Activated CD8-positive, alpha-beta T cell treated with anti-CD3 and anti-CD28 coated beads for 36 hours (primary cell): ENCODE measurements at regions not wholly inside any gene's neighbourhood (a gene's known extent, or its start where the extent isn't known, plus 50 kb on each side); places are given as distances from the start of the nearest gene placed in this dataset.

ENCODE experiments used
- ATAC-seq: fragments of 200-7000 bp; cut with Tn5 transposase; one replicate; pipeline ENCODE4 v1.10.0; 2021; ENCODE audit warnings: mild to moderate bottlenecking, moderate library complexity
- CTCF ChIA-PET: fragments of 350-600 bp; sonication (Branson Sonifier 250); formaldehyde crosslinking; loops from one replicate; lab custom pipeline; 2021; ENCODE audit warnings: antibody characterized with exemption; lab: Charles Lee
- POLR2A ChIA-PET: fragments of 350-600 bp; sonication (Branson Sonifier 250); formaldehyde crosslinking; loops from one replicate; lab custom pipeline; 2021; ENCODE audit warnings: antibody characterized with exemption; lab: Charles Lee
- DNase-seq: peaks from one replicate; pipeline ENCODE4 v3.0.0-alpha.2; 2020
- H3K27ac Mint-ChIP-seq: one replicate; pipeline ENCODE4 v1.8.0; 2021; ENCODE audit warnings: mild to moderate bottlenecking, mixed read lengths
- H3K27me3 Mint-ChIP-seq: one replicate; pipeline ENCODE4 v1.8.0; 2021; ENCODE audit warnings: mixed read lengths
- H3K36me3 Mint-ChIP-seq: one replicate; pipeline ENCODE4 v1.8.0; 2021; ENCODE audit warnings: low read depth, mixed read lengths
- H3K4me1 Mint-ChIP-seq: one replicate; pipeline ENCODE4 v1.8.0; 2021; ENCODE audit warnings: low read depth, mixed read lengths
- H3K4me3 Mint-ChIP-seq: one replicate; pipeline ENCODE4 v1.8.0; 2021; ENCODE audit warnings: mild to moderate bottlenecking, moderate library complexity, mixed read lengths
- H3K9me3 Mint-ChIP-seq: one replicate; pipeline ENCODE4 v1.8.0; 2021; ENCODE audit warnings: mixed read lengths
- CTCF ChIP-seq: fragments of 200-600 bp; IDR thresholded peaks from one replicate; pipeline ENCODE4 v1.8.0; 2022; ENCODE audit warnings: antibody characterized with exemption, mild to moderate bottlenecking
- intact Hi-C: fragments of 100-400 bp; cut with micrococcal nuclease; formaldehyde crosslinking; loops from one replicate; pipeline ENCODE4 v1.10.0; 2022

GRCh38 chr9:108271646-108272348 lies 584.0 kb downstream of the ACTL7B start:
- ChIA-PET CTCF (no interaction called here), POLR2A (no interaction called here)
- H3K4me1 Mint-ChIP-seq: no peaks in the 10 kb centered on the region
- no peaks in the 10 kb centered on the region for H3K36me3 Mint-ChIP-seq
- no peaks in the 10 kb centered on the region for H3K27me3 Mint-ChIP-seq
- intact Hi-C loops: no loop called here
- DNase-seq (no peak), ATAC-seq (no peak)
- TF ChIP-seq CTCF: no peak
- peaks cover 4% of the 10 kb centered on the region for H3K9me3 Mint-ChIP-seq
- H3K27ac Mint-ChIP-seq: no peak overlapping the region
- no peak overlapping the region for H3K4me3 Mint-ChIP-seq

- H3K4me3 Mint-ChIP-seq: no peak overlapping the region
- no peaks in the 10 kb centered on the region for H3K27me3 Mint-ChIP-seq
- peaks cover 4% of the 10 kb centered on the region for H3K9me3 Mint-ChIP-seq
- DNase-seq (no peak), ATAC-seq (no peak)
- no peaks in the 10 kb centered on the region for H3K4me1 Mint-ChIP-seq
- POLR2A ChIA-PET: no interaction called here
- intact Hi-C loops: no loop called here
- no peak overlapping the region for H3K27ac Mint-ChIP-seq
- no peak for TF ChIP-seq CTCF
- no peaks in the 10 kb centered on the region for H3K36me3 Mint-ChIP-seq
- CTCF ChIA-PET: no interaction called here
These were observed 584.5 kb downstream of the ACTL7B start for GRCh38 chr9:108271236-108271635.

DNA sequence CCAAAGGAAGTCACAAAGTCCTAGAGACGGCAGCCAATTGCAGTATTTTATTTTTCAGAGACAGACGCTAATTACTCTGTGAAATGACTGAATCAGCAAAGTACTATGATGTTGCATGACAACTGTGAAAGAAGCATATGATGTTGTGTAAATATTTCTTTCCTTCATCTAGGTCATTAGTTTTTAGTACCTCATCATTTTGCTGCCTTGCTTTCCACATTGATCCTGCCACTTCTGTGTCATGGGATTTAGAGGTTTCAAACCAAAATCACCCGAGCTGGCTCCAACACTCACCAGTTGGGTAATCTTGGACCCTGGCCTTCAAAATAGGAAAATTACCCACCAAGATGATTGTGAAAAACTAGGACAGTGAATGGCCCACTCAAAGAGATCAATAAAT lies 585.2 kb downstream of the ACTL7B start:
- no peak for DNase-seq
- Mint-ChIP-seq H3K27me3 (no peaks in the 10 kb centered on the region), H3K27ac (no peak overlapping the region), H3K4me3 (no peak overlapping the region), H3K9me3 (peaks cover 4% of the 10 kb centered on the region), H3K36me3 (no peaks in the 10 kb centered on the region), H3K4me1 (no peaks in the 10 kb centered on the region)
- no peak for ATAC-seq
- ChIA-PET POLR2A (no interaction called here), CTCF (no interaction called here)
- no peak for TF ChIP-seq CTCF
- intact Hi-C loops: no loop called here

- no peaks in the 10 kb centered on the region for H3K36me3 Mint-ChIP-seq
- H3K27me3 Mint-ChIP-seq: no peaks in the 10 kb centered on the region
- intact Hi-C loops: no loop called here
- CTCF ChIA-PET: no interaction called here
- H3K4me3 Mint-ChIP-seq: no peak overlapping the region
- no peaks in the 10 kb centered on the region for H3K4me1 Mint-ChIP-seq
- ATAC-seq (no peak), DNase-seq (no peak)
- POLR2A ChIA-PET: no interaction called here
- H3K27ac Mint-ChIP-seq: no peak overlapping the region
- no peak for TF ChIP-seq CTCF
- H3K9me3 Mint-ChIP-seq: peaks cover 4% of the 10 kb centered on the region
These were observed 585.7 kb downstream of the ACTL7B start for GRCh38 chr9:108270051-108270450.

DNA sequence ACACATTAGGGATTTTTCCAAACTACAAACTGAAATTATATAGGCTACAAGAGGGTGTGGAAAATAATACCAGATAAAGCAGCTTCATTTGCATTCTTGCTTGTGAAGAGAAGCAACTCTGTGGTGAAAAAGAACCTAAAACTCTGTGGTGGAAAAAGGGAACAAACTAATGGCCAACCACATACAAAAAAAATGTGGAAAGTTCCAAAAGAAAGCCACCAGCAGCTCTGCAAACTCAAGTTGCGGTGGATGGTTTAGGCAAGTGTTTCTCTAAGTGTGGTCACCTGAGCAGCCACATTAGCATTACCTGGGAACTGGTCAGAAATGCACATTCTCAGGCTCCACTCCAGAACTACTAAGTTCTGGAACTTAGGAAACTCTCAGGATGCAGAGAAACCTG lies 586.4 kb downstream of the ACTL7B start:
- ATAC-seq: no peak
- no peaks in the 10 kb centered on the region for H3K27me3 Mint-ChIP-seq
- ChIA-PET POLR2A (no interaction called here), CTCF (no interaction called here)
- intact Hi-C loops: no loop called here
- H3K4me1 Mint-ChIP-seq: no peaks in the 10 kb centered on the region
- DNase-seq: no peak
- H3K9me3 Mint-ChIP-seq: peaks cover 1% of the 10 kb centered on the region
- H3K36me3 Mint-ChIP-seq: no peaks in the 10 kb centered on the region
- H3K27ac Mint-ChIP-seq: no peak overlapping the region
- no peak for TF ChIP-seq CTCF
- H3K4me3 Mint-ChIP-seq: no peak overlapping the region
